HG02759 (cell line): ENCODE measurements at regions not wholly inside any gene's neighbourhood (a gene's known extent, or its start where the extent isn't known, plus 50 kb on each side); places are given as distances from the start of the nearest gene placed in this dataset.

Experiments used
- ATAC-seq: cut with Tn5 transposase; IDR thresholded peaks from one replicate; pipeline ENCODE4 v1.9.1; 2021; ENCODE audit warnings: mild to moderate bottlenecking, moderate library complexity; ENCODE audit not compliant: unreplicated experiment

DNA sequence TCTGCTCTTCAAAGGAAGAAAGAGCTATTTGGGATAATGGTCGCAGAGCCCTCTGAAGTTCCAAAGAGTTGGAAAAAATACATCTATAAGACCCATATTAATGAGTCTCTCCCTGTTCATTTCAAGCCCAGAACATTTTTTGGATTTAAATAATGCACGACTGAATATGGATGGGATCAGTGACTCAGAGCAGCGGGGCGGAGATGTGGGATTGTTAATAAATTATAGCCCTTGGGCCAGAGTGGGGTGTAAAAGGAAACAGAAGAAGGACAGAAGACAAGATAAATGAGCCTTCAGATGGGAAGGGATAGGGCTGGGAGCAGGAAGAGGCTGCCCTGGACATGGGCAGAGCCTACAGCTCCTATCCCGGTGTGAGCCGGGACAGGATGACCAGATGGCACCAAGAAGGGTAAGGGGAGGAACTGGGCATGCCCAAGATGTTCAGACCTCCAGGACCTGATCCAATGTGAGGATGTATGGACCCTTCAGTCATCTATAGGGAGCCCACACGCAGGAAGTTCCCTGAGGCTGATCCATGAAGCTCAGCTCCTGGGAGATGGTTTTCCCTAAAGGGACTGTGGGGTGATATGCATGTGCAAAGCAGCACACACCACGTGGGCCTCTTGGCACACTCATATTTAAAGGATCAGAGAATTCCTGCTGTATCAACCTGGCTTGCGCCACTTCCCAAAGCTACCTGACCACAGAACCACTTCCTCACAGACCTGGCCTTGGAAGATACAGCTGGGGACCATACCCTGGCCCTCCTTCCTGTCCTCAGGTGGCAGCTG, 96.1 kb upstream of the PLXNA4 start:
- ATAC-seq = no peak

DNA sequence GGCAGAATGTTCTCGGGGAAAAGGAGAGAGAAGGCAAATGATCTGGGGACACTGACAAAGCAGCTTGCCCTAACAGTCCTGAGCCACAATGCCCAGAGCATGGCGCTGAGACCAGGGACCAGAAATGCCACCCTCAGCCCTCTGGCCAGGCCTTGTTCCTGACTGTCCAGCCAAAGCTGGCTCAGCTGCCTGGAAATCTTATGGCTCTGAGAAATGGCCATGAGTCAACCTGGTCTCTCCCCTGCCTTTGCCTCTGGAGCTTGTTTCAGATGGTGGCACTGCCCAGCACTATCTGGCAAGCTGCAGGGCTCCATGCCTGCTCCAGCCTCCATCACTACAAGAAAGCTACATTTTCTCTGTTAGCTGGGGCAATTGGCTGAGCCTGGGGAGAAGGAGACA, 90.5 kb upstream of the PLXNA4 start:
- ATAC-seq = no peak

GRCh38 chr7:132666071-132666773, 90.0 kb upstream of the PLXNA4 start:
- ATAC-seq = peak; percentile 54

GRCh38 chr7:132656846-132657776, 80.8 kb upstream of the PLXNA4 start:
- no peak for ATAC-seq

- ATAC-seq = no peak
Measured at GRCh38 chr7:132656341-132656740, 80.1 kb upstream of the PLXNA4 start.

DNA sequence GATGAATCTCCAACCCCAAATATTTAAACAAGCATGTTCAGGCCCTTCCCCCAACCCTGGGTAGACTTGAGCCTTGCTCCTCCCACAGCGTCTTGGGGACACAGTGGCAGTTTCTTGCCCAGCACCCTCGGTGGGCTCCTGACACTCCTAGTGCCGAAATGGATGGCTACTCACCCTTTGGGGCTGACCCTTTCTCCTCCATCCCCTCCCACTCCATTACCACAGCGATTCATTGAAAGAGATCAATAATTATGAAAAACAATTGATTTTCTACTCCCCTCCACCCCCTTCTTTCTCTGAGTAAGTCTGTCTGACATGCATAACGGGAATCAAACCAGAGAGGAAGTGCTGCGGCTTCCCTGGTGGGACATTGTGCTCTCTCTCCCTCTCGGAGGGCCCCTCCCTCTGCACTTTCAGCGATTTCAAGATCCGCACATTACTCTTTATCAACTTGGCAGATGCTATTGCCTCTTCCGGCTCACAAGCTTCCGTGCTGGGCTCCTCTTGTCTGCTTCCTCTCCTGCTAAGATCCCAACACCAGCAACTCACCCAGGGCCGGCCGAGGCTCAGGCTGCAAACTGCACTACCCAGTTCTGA, 79.0 kb upstream of the PLXNA4 start:
- ATAC-seq = no peak

- ATAC-seq = peak; percentile 74
Measured at GRCh38 chr7:132654150-132654549, 77.9 kb upstream of the PLXNA4 start.

DNA sequence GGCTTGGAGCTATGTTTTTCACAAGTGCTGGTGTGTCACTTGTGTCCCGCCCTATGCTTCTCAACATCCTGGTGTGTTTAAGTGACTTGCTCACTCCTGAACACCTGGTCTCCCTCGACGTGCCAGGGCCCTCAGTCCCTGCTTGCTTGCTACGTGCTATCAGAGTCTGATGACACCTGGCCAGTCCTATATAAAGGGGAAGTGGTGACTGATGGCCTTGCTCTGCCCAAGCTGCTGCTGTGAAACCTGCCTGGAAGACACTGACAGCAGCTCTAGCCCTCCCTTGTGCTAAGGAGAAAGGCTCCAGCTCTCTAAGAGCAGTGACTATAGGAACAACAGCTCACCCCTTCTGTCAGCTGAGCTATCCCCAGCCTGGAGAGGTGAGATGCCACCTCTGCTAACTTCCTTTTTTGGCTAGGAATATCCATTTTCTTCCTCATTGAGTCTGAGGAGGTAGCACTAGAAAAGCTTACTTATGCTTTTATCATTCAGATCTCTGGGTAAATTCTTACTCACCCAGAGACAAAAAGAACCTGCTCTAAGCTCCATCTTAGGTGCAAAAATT, 77.2 kb upstream of the PLXNA4 start:
- ATAC-seq = peak; percentile 36

DNA sequence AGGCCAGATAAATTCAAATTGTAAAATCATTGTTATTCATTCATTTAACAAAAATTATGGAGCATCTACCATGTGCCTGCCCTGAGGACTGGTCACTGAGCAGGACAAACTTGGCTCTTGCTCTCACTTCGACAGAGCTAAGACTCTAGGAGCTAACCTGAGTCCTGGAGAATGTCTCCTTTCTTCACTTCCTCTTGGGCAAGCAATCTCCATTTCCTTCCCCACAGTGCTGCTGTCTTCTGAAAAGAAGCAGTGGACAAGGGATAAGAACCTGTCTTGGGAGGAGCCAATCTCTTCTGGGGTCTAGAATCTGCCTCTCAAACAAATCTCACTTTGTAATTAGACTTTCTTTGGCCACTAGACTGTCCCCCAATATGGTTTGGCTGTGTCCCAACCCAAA, 76.2 kb upstream of the PLXNA4 start:
- no peak for ATAC-seq

DNA sequence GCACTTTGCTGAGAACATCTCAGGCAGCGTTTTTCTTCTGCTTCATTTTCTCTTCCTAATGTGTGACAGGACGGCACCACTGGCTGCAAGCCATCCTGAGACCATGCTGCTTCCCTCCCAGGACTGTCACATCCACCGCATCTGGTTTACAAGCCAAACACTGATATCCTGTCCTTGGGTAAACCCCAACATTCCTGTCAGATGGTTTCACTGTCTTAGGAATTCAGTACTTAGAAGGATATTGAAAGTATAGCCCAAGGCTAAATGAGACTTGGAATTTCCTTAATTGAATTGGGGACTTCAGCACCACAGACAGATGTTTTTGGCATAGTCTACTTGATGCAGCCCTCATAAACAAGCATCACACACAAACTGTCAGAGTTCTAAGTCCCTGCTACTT, 74.2 kb upstream of the PLXNA4 start:
- ATAC-seq = no peak

- ATAC-seq = no peak
Measured at GRCh38 chr7:132647311-132647710, 71.0 kb upstream of the PLXNA4 start.

- no peak for ATAC-seq
Measured at GRCh38 chr7:132646052-132646451, 69.8 kb upstream of the PLXNA4 start.

DNA sequence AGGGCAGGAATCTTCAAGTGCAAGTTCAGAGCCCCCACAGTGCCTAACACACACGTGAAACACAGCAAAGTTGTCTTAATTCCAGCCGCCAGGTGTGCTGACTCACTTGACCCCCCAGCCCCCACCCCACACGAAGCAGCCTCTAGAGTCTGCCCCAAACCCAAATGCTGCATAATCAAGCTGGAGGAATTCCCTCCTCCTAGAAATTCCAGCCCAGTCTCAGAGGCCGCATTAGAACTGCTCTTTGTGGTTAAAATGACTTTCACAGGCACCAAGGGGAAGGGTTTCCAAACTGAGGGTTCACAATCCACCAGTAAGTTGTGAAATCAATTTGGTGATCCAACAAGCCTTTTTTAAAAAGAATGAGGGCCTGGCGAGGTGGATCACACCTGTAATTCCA, 67.0 kb upstream of the PLXNA4 start:
- no peak for ATAC-seq

- ATAC-seq = no peak
Measured at GRCh38 chr7:132641238-132641637, 65.0 kb upstream of the PLXNA4 start.

- ATAC-seq = no peak
Measured at GRCh38 chr7:132639983-132640382, 63.7 kb upstream of the PLXNA4 start.

DNA sequence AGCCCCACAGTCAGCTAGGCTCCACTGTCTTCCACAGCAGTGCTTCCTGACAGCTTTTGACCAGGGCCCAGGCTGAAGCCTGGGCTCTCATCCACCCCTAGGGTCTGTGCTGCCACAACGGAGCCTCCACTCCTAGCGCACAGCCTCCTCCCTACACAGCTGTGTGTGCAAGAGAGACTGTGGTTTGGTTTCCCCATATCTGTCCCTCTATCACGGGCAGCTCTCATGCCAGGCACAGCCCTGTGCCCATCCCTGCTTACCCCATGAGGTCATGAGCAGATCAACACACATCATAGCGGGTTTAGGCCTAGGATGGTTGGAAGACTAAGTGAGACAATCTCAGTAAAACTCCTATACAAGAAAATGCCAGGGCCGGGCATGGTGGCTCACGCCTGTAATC, 61.7 kb upstream of the PLXNA4 start:
- ATAC-seq = no peak

GRCh38 chr7:132636581-132636980, 60.3 kb upstream of the PLXNA4 start:
- ATAC-seq = no peak

GRCh38 chr7:132635127-132635526, 58.9 kb upstream of the PLXNA4 start:
- ATAC-seq = no peak

DNA sequence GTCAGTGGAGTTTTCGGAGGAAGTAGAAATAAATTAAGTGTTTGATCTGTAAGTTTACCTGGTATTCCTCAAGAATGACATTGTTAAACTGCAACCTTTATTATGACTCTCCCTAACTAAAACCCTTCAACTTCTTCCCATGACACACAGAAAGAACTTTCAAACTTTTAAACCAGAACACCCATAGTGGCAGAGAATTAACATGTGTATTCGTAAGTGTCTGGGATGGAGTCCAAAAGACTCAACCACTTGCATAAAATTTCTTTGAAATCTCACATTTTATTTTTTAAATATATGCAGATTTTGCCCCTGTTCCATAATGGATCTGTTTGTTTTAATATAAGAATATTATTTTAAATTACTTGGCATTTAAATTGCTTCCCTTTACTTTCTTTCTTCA, 54.6 kb upstream of the PLXNA4 start:
- no peak for ATAC-seq
